Gastroesophageal sphincter (tissue), 3 donors: ENCODE measurements at regions not wholly inside any gene's neighbourhood (a gene's known extent, or its start where the extent isn't known, plus 50 kb on each side); places are given as distances from the start of the nearest gene placed in this dataset.

Experiments
- EP300 ChIP-seq: sonication (generic); formaldehyde crosslinking; IDR thresholded peaks from one replicate; pipeline ENCODE4 v1.6.1; 2017; ENCODE audit warnings: antibody characterized with exemption, mild to moderate bottlenecking
- POLR2A ChIP-seq, 2 donors: fragments of 450-650 bp; IDR thresholded peaks; one replicate each; pipeline ENCODE4 v1.6.1; 2017; ENCODE audit warnings: antibody characterized with exemption in 2 of 2, mild to moderate bottlenecking in 2 of 2, moderate library complexity in 1 of 2
- POLR2AphosphoS5 ChIP-seq: sonication (generic); formaldehyde crosslinking; IDR thresholded peaks from one replicate; pipeline ENCODE4 v1.6.1; 2017; ENCODE audit warnings: antibody characterized with exemption
- TF ChIP-seq, protein P1 (sequence below), 4 experiments: fragments of 200-600 bp in 2 of 4; fragments of 450-650 bp in 2 of 4; sonication (generic) in 1 of 4; IDR thresholded peaks; one replicate each; pipeline ENCODE4 v1.5.1; 2017 to 2019; ENCODE audit warnings: antibody characterized with exemption in 4 of 4, mild to moderate bottlenecking in 2 of 4, moderate library complexity in 2 of 4

DNA sequence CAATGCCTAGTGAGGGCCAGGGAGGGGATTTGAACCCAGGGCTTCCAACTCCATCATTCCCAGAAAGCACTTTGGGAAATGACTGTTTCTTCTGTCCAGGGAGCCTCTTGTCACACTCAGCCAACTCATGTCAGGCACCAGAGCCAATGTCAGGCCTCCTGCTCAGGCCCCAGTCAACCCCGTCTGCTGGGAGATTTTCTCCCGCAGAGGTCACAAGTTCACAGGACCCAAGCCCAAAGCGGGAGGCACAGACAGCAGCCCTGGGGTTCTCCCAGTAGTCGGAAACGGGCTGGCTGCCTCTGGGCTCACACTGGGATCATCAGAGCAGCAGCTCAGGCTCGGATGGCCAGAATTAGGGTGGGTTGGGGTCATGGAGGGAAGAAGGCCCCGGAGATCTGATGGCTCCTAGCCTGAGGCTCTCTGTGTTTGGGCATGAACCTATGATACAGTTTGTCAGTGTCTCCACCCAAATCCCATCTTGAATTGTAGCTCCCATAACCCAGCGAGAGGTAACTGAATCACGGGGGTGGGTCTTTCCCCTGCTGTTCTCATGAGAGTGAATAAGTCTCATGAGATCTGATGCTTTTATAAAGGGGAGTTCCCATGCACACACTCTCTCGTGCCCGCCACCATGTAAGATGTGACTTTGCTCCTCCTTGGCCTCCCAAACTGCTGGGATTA, 255.5 kb downstream of the PARN start:
- TF ChIP-seq EP300 (no peak), POLR2A (IDR thresholded peaks at IDR 0.05) (no peak), POLR2AphosphoS5 (no peak)
- TF ChIP-seq, protein P1, sequence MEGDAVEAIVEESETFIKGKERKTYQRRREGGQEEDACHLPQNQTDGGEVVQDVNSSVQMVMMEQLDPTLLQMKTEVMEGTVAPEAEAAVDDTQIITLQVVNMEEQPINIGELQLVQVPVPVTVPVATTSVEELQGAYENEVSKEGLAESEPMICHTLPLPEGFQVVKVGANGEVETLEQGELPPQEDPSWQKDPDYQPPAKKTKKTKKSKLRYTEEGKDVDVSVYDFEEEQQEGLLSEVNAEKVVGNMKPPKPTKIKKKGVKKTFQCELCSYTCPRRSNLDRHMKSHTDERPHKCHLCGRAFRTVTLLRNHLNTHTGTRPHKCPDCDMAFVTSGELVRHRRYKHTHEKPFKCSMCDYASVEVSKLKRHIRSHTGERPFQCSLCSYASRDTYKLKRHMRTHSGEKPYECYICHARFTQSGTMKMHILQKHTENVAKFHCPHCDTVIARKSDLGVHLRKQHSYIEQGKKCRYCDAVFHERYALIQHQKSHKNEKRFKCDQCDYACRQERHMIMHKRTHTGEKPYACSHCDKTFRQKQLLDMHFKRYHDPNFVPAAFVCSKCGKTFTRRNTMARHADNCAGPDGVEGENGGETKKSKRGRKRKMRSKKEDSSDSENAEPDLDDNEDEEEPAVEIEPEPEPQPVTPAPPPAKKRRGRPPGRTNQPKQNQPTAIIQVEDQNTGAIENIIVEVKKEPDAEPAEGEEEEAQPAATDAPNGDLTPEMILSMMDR (IDR thresholded peaks at IDR 0.05), result no peak
